GM18508 (cell line): ENCODE measurements at regions not wholly inside any gene's neighbourhood (a gene's known extent, or its start where the extent isn't known, plus 50 kb on each side); places are given as distances from the start of the nearest gene placed in this dataset.

ENCODE experiments used
- ATAC-seq: cut with Tn5 transposase; IDR thresholded peaks from one replicate; pipeline ENCODE4 v1.9.1; 2021; ENCODE audit warnings: moderate number of reproducible peaks; ENCODE audit not compliant: insufficient read depth, unreplicated experiment

GRCh38 chr9:87428659-87429058, 69.0 kb upstream of the DAPK1 start:
- ATAC-seq = no peak

- no peak for ATAC-seq
These were observed 65.8 kb upstream of the DAPK1 start for GRCh38 chr9:87431837-87432236.

- no peak for ATAC-seq
These were observed 63.8 kb upstream of the DAPK1 start for GRCh38 chr9:87433853-87434252.

GRCh38 chr9:87434366-87434765, 63.3 kb upstream of the DAPK1 start:
- ATAC-seq = no peak

- no peak for ATAC-seq
These were observed 62.3 kb upstream of the DAPK1 start for GRCh38 chr9:87435189-87435880.

GRCh38 chr9:87436716-87437115, 61.0 kb upstream of the DAPK1 start:
- ATAC-seq = no peak

- no peak for ATAC-seq
These were observed 59.7 kb upstream of the DAPK1 start for GRCh38 chr9:87437966-87438365.

GRCh38 chr9:87441251-87441650, 56.4 kb upstream of the DAPK1 start:
- ATAC-seq = no peak

GRCh38 chr9:87442451-87442850, 55.2 kb upstream of the DAPK1 start:
- ATAC-seq = no peak

GRCh38 chr9:87443006-87443405, 54.7 kb upstream of the DAPK1 start:
- ATAC-seq = no peak

GRCh38 chr9:87443461-87443860, 54.2 kb upstream of the DAPK1 start:
- ATAC-seq = no peak

- peak; percentile 76 for ATAC-seq
These were observed 52.0 kb upstream of the DAPK1 start for GRCh38 chr9:87445646-87446045.

- ATAC-seq = no peak
These were observed 51.1 kb upstream of the DAPK1 start for GRCh38 chr9:87446527-87446926.

- ATAC-seq = no peak
These were observed 49.9 kb upstream of the DAPK1 start for GRCh38 chr9:87447547-87448432.
